Choroid plexus epithelial cell (primary cell): ENCODE measurements at regions not wholly inside any gene's neighbourhood (a gene's known extent, or its start where the extent isn't known, plus 50 kb on each side); places are given as distances from the start of the nearest gene placed in this dataset.
"Not testable (repeated sequence)": the region's sequence is repeated elsewhere in the genome, so short reads cannot be mapped to it uniquely, and the experiment has no call there.

ENCODE experiments used
- DNase-seq: peaks from one replicate; pipeline ENCODE4 v3.0.0-alpha.2; 2010; ENCODE audit warnings: low read depth
- H3K4me3 ChIP-seq: 2 replicates; pipeline ENCODE4 v1.5.1; 2011; ENCODE audit warnings: low read depth, mild to moderate bottlenecking, control low read depth, low read length, moderate library complexity
- CTCF ChIP-seq: conservative IDR thresholded peaks from 2 replicates; pipeline ENCODE4 v1.5.1; 2011; ENCODE audit warnings: low read depth, mild to moderate bottlenecking, control low read depth, inconsistent platforms, low read length, moderate library complexity

GRCh38 chr4:126661194-126661593 lies 971.6 kb upstream of the INTU start:
- peak; percentile 42 for DNase-seq
- no peak overlapping the region for H3K4me3 ChIP-seq
- TF ChIP-seq CTCF = no peak

- no peak overlapping the region for H3K4me3 ChIP-seq
- DNase-seq = no peak
- TF ChIP-seq CTCF = no peak
Measured at GRCh38 chr4:126664839-126665238, 967.9 kb upstream of the INTU start.

GRCh38 chr4:126670038-126670437 lies 962.7 kb upstream of the INTU start:
- H3K4me3 ChIP-seq, DNase-seq: not testable (repeated sequence)

- H3K4me3 ChIP-seq = no peak overlapping the region
- DNase-seq = no peak
- TF ChIP-seq CTCF = no peak
Measured at GRCh38 chr4:126678618-126679017, 954.1 kb upstream of the INTU start.

- no peak for DNase-seq
- H3K4me3 ChIP-seq = no peak overlapping the region
- no peak for TF ChIP-seq CTCF
Measured at GRCh38 chr4:126679303-126679702, 953.5 kb upstream of the INTU start.

GRCh38 chr4:126682250-126682649 lies 950.5 kb upstream of the INTU start:
- H3K4me3 ChIP-seq = no peak overlapping the region
- no peak for TF ChIP-seq CTCF
- no peak for DNase-seq

GRCh38 chr4:126686491-126686890 lies 946.3 kb upstream of the INTU start:
- H3K4me3 ChIP-seq = no peak overlapping the region
- DNase-seq = no peak
- TF ChIP-seq CTCF = no peak

GRCh38 chr4:126687655-126688358 lies 945.0 kb upstream of the INTU start:
- no peak overlapping the region for H3K4me3 ChIP-seq
- no peak for DNase-seq
- TF ChIP-seq CTCF = no peak
